SK-N-SH treated with all-trans-retinoic acid at 6 μM for 48 hours (cell line): ENCODE measurements at regions not wholly inside any gene's neighbourhood (a gene's known extent, or its start where the extent isn't known, plus 50 kb on each side); places are given as distances from the start of the nearest gene placed in this dataset.

ENCODE experiments used
- ARNTL ChIP-seq: fragments of 450-650 bp; formaldehyde crosslinking; IDR thresholded peaks from 2 replicates; pipeline ENCODE4 v1.5.0; 2020; ENCODE audit warnings: low read depth, mild to moderate bottlenecking, moderate library complexity, borderline replicate concordance
- GLIS3 ChIP-seq: fragments of 250-450 bp; sonication (Bioruptor Pico); IDR thresholded peaks from 2 replicates; pipeline ENCODE4 v1.5.0; 2020; ENCODE audit warnings: mild to moderate bottlenecking, moderate library complexity
- OSR1 ChIP-seq: fragments of 250-450 bp; sonication (Bioruptor Pico); IDR thresholded peaks from 2 replicates; pipeline ENCODE4 v1.8.0; 2022; ENCODE audit warnings: moderate library complexity, mild to moderate bottlenecking, inconsistent platforms
- PPARA ChIP-seq: fragments of 250-450 bp; sonication (Bioruptor Pico); IDR thresholded peaks from 2 replicates; pipeline ENCODE4 v1.5.0; 2020; ENCODE audit warnings: mild to moderate bottlenecking, borderline replicate concordance
- RARB ChIP-seq: fragments of 250-450 bp; sonication (Bioruptor Pico); IDR thresholded peaks from 2 replicates; pipeline ENCODE4 v1.8.0; 2021; ENCODE audit warnings: mild to moderate bottlenecking, moderate library complexity
- SNAI2 ChIP-seq: fragments of 250-450 bp; sonication (Bioruptor Pico); IDR thresholded peaks from 2 replicates; pipeline ENCODE4 v1.5.0; 2020; ENCODE audit warnings: mild to moderate bottlenecking, moderate library complexity
- ZC3H10 ChIP-seq: fragments of 250-450 bp; sonication (Bioruptor Pico); IDR thresholded peaks from 2 replicates; pipeline ENCODE4 v1.5.1; 2021; ENCODE audit warnings: mild to moderate bottlenecking, moderate library complexity
- ZFP3 ChIP-seq: fragments of 250-450 bp; sonication (Bioruptor Pico); IDR thresholded peaks from 2 replicates; pipeline ENCODE4 v1.5.0; 2020; ENCODE audit warnings: mild to moderate bottlenecking, moderate library complexity
- ZNF70 ChIP-seq: fragments of 450-650 bp; formaldehyde crosslinking; IDR thresholded peaks from 2 replicates; pipeline ENCODE4 v1.5.0; 2020; ENCODE audit warnings: mild to moderate bottlenecking, moderate library complexity
- TF ChIP-seq, protein P1 (sequence below): fragments of 250-450 bp; sonication (Bioruptor Pico); IDR thresholded peaks from 2 replicates; pipeline ENCODE4 v1.5.0; 2020; ENCODE audit warnings: mild to moderate bottlenecking, moderate library complexity
- TF ChIP-seq, protein P2 (sequence below): fragments of 250-450 bp; sonication (Bioruptor Pico); IDR thresholded peaks from 2 replicates; pipeline ENCODE4 v1.8.0; 2020; ENCODE audit warnings: mild to moderate bottlenecking, moderate library complexity, borderline replicate concordance

DNA sequence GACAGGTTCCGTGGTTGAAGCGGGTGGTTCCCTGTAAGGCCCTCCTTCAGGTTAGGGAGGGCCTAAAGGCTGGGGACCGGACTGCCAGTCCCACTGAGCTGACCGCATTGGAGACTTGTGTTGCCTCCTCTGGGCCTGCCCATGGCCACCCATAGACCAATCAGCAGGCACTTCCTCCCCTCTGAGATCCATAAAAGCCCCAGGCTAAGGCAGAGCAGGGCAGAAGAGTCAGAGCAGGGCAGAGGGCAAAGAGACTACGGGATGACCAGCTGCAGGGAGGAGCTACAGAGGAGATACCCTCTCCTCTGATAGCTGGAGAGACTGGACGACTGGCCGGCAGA, 537.4 kb downstream of the TENT5A start:
- TF ChIP-seq, protein P1, sequence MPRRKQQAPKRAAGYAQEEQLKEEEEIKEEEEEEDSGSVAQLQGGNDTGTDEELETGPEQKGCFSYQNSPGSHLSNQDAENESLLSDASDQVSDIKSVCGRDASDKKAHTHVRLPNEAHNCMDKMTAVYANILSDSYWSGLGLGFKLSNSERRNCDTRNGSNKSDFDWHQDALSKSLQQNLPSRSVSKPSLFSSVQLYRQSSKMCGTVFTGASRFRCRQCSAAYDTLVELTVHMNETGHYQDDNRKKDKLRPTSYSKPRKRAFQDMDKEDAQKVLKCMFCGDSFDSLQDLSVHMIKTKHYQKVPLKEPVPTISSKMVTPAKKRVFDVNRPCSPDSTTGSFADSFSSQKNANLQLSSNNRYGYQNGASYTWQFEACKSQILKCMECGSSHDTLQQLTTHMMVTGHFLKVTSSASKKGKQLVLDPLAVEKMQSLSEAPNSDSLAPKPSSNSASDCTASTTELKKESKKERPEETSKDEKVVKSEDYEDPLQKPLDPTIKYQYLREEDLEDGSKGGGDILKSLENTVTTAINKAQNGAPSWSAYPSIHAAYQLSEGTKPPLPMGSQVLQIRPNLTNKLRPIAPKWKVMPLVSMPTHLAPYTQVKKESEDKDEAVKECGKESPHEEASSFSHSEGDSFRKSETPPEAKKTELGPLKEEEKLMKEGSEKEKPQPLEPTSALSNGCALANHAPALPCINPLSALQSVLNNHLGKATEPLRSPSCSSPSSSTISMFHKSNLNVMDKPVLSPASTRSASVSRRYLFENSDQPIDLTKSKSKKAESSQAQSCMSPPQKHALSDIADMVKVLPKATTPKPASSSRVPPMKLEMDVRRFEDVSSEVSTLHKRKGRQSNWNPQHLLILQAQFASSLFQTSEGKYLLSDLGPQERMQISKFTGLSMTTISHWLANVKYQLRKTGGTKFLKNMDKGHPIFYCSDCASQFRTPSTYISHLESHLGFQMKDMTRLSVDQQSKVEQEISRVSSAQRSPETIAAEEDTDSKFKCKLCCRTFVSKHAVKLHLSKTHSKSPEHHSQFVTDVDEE (CRISPR knock-in tag) = no peak
- TF ChIP-seq ARNTL = no peak
- TF ChIP-seq OSR1 = no peak
- TF ChIP-seq, protein P2, sequence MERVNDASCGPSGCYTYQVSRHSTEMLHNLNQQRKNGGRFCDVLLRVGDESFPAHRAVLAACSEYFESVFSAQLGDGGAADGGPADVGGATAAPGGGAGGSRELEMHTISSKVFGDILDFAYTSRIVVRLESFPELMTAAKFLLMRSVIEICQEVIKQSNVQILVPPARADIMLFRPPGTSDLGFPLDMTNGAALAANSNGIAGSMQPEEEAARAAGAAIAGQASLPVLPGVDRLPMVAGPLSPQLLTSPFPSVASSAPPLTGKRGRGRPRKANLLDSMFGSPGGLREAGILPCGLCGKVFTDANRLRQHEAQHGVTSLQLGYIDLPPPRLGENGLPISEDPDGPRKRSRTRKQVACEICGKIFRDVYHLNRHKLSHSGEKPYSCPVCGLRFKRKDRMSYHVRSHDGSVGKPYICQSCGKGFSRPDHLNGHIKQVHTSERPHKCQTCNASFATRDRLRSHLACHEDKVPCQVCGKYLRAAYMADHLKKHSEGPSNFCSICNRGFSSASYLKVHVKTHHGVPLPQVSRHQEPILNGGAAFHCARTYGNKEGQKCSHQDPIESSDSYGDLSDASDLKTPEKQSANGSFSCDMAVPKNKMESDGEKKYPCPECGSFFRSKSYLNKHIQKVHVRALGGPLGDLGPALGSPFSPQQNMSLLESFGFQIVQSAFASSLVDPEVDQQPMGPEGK = no peak
- TF ChIP-seq ZNF70 (CRISPR knock-in tag) = no peak
- TF ChIP-seq RARB (CRISPR knock-in tag) = no peak
- no peak for TF ChIP-seq ZFP3
- no peak for TF ChIP-seq SNAI2
- no peak for TF ChIP-seq GLIS3 (CRISPR knock-in tag)
- no peak for TF ChIP-seq PPARA (CRISPR knock-in tag)
- TF ChIP-seq ZC3H10 = no peak
